Neural progenitor cell (in vitro differentiated cells): ENCODE measurements at regions not wholly inside any gene's neighbourhood (a gene's known extent, or its start where the extent isn't known, plus 50 kb on each side); places are given as distances from the start of the nearest gene placed in this dataset.
A peak's percentile ranks its signal among the peaks of the same experiment; 100 is the strongest.

Experiments used
- DNase-seq: peaks from one replicate; pipeline ENCODE4 v3.0.0-alpha.2; 2016; ENCODE audit warnings: low spot score
- H2AFZ ChIP-seq: fragments of 200-600 bp; sonication (generic); replicated peaks from 2 replicates; pipeline ENCODE4 v1.6.1; 2016; ENCODE audit warnings: antibody characterized with exemption
- H3F3A ChIP-seq: fragments of 200-600 bp; sonication (generic); 2 replicates; pipeline ENCODE4 v1.6.1; 2016; ENCODE audit warnings: antibody characterized with exemption, low read depth
- H3K27ac ChIP-seq: fragments of 200-600 bp; sonication (generic); 2 replicates; pipeline ENCODE4 v1.5.1; 2016; ENCODE audit warnings: mild to moderate bottlenecking
- H3K27me3 ChIP-seq: fragments of 200-600 bp; sonication (generic); 2 replicates; pipeline ENCODE4 v1.6.1; 2016; ENCODE audit warnings: mild to moderate bottlenecking, moderate library complexity
- H3K36me3 ChIP-seq: fragments of 200-600 bp; sonication (generic); 2 replicates; pipeline ENCODE4 v1.5.1; 2016
- H3K4me1 ChIP-seq: fragments of 200-600 bp; sonication (generic); 2 replicates; pipeline ENCODE4 v1.6.1; 2016; ENCODE audit warnings: mixed run types
- H3K4me2 ChIP-seq: fragments of 200-600 bp; sonication (generic); 2 replicates; pipeline ENCODE4 v1.6.1; 2016
- H3K4me3 ChIP-seq: fragments of 200-600 bp; sonication (generic); 2 replicates; pipeline ENCODE4 v1.5.1; 2016
- H3K79me2 ChIP-seq: fragments of 200-600 bp; sonication (generic); 2 replicates; pipeline ENCODE4 v1.6.1; 2016; ENCODE audit warnings: low read depth
- H3K9ac ChIP-seq: fragments of 200-600 bp; sonication (generic); 2 replicates; pipeline ENCODE4 v1.6.1; 2016
- H3K9me3 ChIP-seq: fragments of 200-600 bp; sonication (generic); 2 replicates; pipeline ENCODE4 v1.5.1; 2016; ENCODE audit warnings: low read depth
- H4K20me1 ChIP-seq: fragments of 200-600 bp; sonication (generic); 2 replicates; pipeline ENCODE4 v1.6.1; 2016; ENCODE audit warnings: low read depth
- H3K27ac Mint-ChIP-seq: 3 replicates; pipeline ENCODE4 v1.8.0; 2021; ENCODE audit warnings: mixed read lengths
- H3K27me3 Mint-ChIP-seq: 2 replicates; pipeline ENCODE4 v1.8.0; 2022; ENCODE audit warnings: low read depth, mild to moderate bottlenecking, inconsistent platforms, moderate library complexity, mixed read lengths; ENCODE audit not compliant: insufficient read depth
- H3K36me3 Mint-ChIP-seq: 3 replicates; pipeline ENCODE4 v1.8.0; 2021; ENCODE audit warnings: mixed read lengths
- H3K4me1 Mint-ChIP-seq: 3 replicates; pipeline ENCODE4 v1.8.0; 2021; ENCODE audit warnings: mixed read lengths
- H3K4me3 Mint-ChIP-seq: 3 replicates; pipeline ENCODE4 v1.8.0; 2021; ENCODE audit warnings: mild to moderate bottlenecking, moderate library complexity, mixed read lengths
- H3K9me3 Mint-ChIP-seq: 3 replicates; pipeline ENCODE4 v1.8.0; 2020; ENCODE audit warnings: mixed read lengths
- CTCF ChIP-seq: fragments of 200-600 bp; sonication (generic); IDR thresholded peaks from 2 replicates; pipeline ENCODE4 v1.5.1; 2017; ENCODE audit warnings: antibody characterized with exemption, mild to moderate bottlenecking
- EZH2 ChIP-seq: fragments of 200-600 bp; sonication (generic); IDR thresholded peaks from 2 replicates; pipeline ENCODE4 v1.6.1; 2017; ENCODE audit warnings: antibody characterized with exemption, mild to moderate bottlenecking, moderate library complexity
- EZH2phosphoT487 ChIP-seq: fragments of 200-600 bp; sonication (generic); IDR thresholded peaks from 2 replicates; pipeline ENCODE4 v1.6.1; 2017; ENCODE audit warnings: antibody characterized with exemption

- H3K4me3 ChIP-seq: no peak overlapping the region
- no peak overlapping the region for H3K27ac Mint-ChIP-seq
- peak overlapping the region; percentile 67 for H3K4me2 ChIP-seq
- H2AFZ ChIP-seq: no peak overlapping the region
- no peaks in the 10 kb centered on the region for H3K36me3 Mint-ChIP-seq
- no peak overlapping the region for H3K9ac ChIP-seq
- no peaks in the 10 kb centered on the region for H3K79me2 ChIP-seq
- no peaks in the 10 kb centered on the region for H3K27me3 ChIP-seq
- peaks cover 19% of the 10 kb centered on the region for H3K4me1 Mint-ChIP-seq
- no peaks in the 10 kb centered on the region for H4K20me1 ChIP-seq
- no peak overlapping the region for H3K27ac ChIP-seq
- H3K4me3 Mint-ChIP-seq: no peak overlapping the region
- no peaks in the 10 kb centered on the region for H3K9me3 ChIP-seq
- no peaks in the 10 kb centered on the region for H3K36me3 ChIP-seq
- peaks cover 3% of the 10 kb centered on the region for H3K27me3 Mint-ChIP-seq
- peak; percentile 56 for DNase-seq
- H3K4me1 ChIP-seq: peaks cover 20% of the 10 kb centered on the region
- TF ChIP-seq EZH2phosphoT487 (peak; percentile 73), EZH2 (no peak)
- H3K9me3 Mint-ChIP-seq: no peaks in the 10 kb centered on the region
- H3F3A ChIP-seq: peaks cover 11% of the 10 kb centered on the region
These were observed 93.3 kb downstream of the HRH4 start for GRCh38 chr18:24553571-24554285.

- DNase-seq: no peak
- no peaks in the 10 kb centered on the region for H3K9me3 Mint-ChIP-seq
- Histone ChIP-seq H3K4me2 (no peak overlapping the region), H3K9ac (no peak overlapping the region), H3K27me3 (no peaks in the 10 kb centered on the region), H3K27ac (no peak overlapping the region), H2AFZ (no peak overlapping the region), H3K79me2 (no peaks in the 10 kb centered on the region), H3K9me3 (no peaks in the 10 kb centered on the region), H3F3A (peaks cover 11% of the 10 kb centered on the region), H3K36me3 (no peaks in the 10 kb centered on the region), H3K4me3 (no peak overlapping the region), H4K20me1 (no peaks in the 10 kb centered on the region), H3K4me1 (peaks cover 42% of the 10 kb centered on the region)
- no peaks in the 10 kb centered on the region for H3K36me3 Mint-ChIP-seq
- peaks cover 34% of the 10 kb centered on the region for H3K4me1 Mint-ChIP-seq
- TF ChIP-seq EZH2phosphoT487 (no peak), CTCF (no peak), EZH2 (no peak)
- H3K4me3 Mint-ChIP-seq: no peak overlapping the region
- H3K27me3 Mint-ChIP-seq: peaks cover 2% of the 10 kb centered on the region
- H3K27ac Mint-ChIP-seq: no peak overlapping the region
These were observed 98.0 kb downstream of the HRH4 start for GRCh38 chr18:24558403-24558802.

GRCh38 chr18:24559526-24559925 is 99.1 kb downstream of the HRH4 start:
- H3K4me3 ChIP-seq: no peak overlapping the region
- no peak overlapping the region for H3K4me3 Mint-ChIP-seq
- no peaks in the 10 kb centered on the region for H3K79me2 ChIP-seq
- H3K4me1 Mint-ChIP-seq: peaks cover 25% of the 10 kb centered on the region
- no peaks in the 10 kb centered on the region for H4K20me1 ChIP-seq
- H3K36me3 ChIP-seq: no peaks in the 10 kb centered on the region
- H3K4me1 ChIP-seq: peaks cover 31% of the 10 kb centered on the region
- H3K9me3 ChIP-seq: no peaks in the 10 kb centered on the region
- no peaks in the 10 kb centered on the region for H3K27me3 ChIP-seq
- no peaks in the 10 kb centered on the region for H3K36me3 Mint-ChIP-seq
- H3F3A ChIP-seq: peaks cover 6% of the 10 kb centered on the region
- H3K4me2 ChIP-seq: no peak overlapping the region
- DNase-seq: no peak
- H2AFZ ChIP-seq: no peak overlapping the region
- H3K27me3 Mint-ChIP-seq: peaks cover 2% of the 10 kb centered on the region
- peaks cover 2% of the 10 kb centered on the region for H3K9me3 Mint-ChIP-seq
- TF ChIP-seq EZH2phosphoT487: no peak
- no peak for TF ChIP-seq EZH2
- no peak for TF ChIP-seq CTCF
- H3K27ac ChIP-seq: no peak overlapping the region
- H3K27ac Mint-ChIP-seq: no peak overlapping the region
- no peak overlapping the region for H3K9ac ChIP-seq

GRCh38 chr18:24560511-24560981 is 100.1 kb downstream of the HRH4 start:
- Histone ChIP-seq H3K4me1 (peaks cover 28% of the 10 kb centered on the region), H3K4me3 (no peak overlapping the region), H3F3A (peaks cover 6% of the 10 kb centered on the region), H4K20me1 (no peaks in the 10 kb centered on the region), H2AFZ (no peak overlapping the region), H3K79me2 (no peaks in the 10 kb centered on the region), H3K36me3 (no peaks in the 10 kb centered on the region), H3K4me2 (peak overlapping the region; percentile 33), H3K9ac (no peak overlapping the region), H3K9me3 (no peaks in the 10 kb centered on the region), H3K27me3 (no peaks in the 10 kb centered on the region), H3K27ac (no peak overlapping the region)
- Mint-ChIP-seq H3K4me3 (no peak overlapping the region), H3K36me3 (no peaks in the 10 kb centered on the region), H3K27me3 (peaks cover 2% of the 10 kb centered on the region), H3K4me1 (peaks cover 20% of the 10 kb centered on the region), H3K9me3 (peaks cover 2% of the 10 kb centered on the region), H3K27ac (no peak overlapping the region)
- peak; percentile 45 for DNase-seq
- TF ChIP-seq CTCF (no peak), EZH2phosphoT487 (no peak), EZH2 (no peak)
